CD4-positive, alpha-beta T cell treated with Interleukin-15 for 1 hour (primary cell): ENCODE measurements at regions not wholly inside any gene's neighbourhood (a gene's known extent, or its start where the extent isn't known, plus 50 kb on each side); places are given as distances from the start of the nearest gene placed in this dataset.
"Not testable (repeated sequence)": the region's sequence is repeated elsewhere in the genome, so short reads cannot be mapped to it uniquely, and the experiment has no call there.

Experiments used
- DNase-seq: peaks from one replicate; pipeline ENCODE4 v3.0.0-alpha.2; 2020

DNA sequence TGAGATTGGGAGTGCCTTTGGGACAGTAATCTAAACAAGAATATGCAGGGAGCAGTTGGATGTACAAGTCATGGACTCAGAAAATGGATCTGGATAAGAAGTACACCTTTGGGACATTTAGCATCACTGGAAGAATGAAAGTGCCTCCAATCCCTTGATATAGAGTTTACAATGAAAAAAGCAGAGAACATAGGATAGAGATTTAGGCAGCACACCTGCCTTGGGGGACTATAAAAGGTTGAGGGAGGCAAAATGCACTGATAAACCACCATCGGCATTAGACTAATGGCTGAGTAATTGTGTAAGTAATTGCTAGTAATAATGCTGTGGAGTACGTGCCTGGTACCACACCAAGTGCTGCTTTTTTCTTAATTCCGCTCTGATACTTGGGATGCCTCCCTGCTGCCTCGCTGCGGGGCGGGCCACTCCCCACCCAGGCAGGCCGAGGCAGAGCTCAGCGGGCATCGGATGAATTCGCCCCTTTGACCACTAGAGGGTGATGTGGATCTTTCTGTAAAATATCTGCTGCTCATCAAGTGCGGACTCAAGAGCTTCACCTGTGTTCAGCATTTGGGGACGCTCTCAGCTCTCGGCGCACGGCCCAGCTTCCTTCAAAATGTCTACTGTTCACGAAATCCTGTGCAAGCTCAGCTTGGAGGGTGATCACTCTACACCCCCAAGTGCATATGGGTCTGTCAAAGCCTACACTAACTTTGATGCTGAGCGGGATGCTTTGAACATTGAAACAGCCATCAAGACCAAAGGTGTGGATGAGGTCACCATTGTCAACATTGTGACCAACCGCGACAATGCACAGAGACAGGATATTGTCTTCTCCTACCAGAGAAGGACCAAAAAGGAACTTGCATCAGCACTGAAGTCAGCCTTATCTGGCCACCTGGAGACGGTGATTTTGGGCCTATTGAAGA, 99.9 kb downstream of the ANKRD18B start:
- peak; percentile 65 for DNase-seq

DNA sequence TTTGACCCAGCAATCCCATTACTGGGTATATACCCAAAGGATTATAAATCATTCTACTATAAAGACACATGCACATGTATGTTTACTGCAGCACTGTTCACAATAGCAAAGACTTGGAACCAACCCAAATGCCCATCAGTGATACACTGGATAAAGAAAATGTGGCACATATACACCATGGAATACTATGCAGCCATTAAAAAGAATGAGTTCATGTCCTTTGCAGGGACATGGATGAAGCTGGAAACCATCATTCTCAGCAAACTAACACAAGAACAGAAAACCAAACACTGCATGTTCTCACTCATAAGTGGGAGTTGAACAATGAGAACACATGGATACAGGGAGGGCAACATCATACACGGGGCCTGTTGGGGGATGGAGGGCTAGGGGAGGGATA, 104.3 kb downstream of the ANKRD18B start:
- DNase-seq = not testable (repeated sequence)

DNA sequence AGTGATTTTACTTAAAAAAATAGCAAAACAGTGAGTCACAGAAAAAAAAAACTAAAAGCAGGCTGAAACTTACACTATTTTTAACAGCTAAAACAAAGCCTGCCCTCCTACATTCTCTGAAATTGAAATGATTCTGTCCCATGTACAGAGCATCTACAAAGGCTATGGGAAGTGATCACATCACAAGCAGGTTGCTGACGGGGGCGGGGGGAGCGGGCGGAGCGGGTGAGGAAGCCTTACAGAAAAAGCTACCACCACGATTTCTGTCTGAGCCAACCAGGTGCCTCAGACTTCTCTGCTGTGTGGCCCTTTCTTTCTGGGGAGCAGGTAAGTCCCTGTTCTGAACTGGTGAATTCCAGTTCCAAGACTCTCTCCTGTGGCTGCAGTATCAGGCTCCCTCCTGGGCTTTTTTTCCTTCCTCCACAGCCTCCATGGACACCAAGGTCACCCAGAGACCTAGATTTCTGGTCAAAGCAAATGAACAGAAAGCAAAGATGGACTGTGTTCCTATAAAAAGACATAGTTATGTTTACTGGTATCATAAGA, 104.9 kb downstream of the ANKRD18B start:
- DNase-seq = no peak

DNA sequence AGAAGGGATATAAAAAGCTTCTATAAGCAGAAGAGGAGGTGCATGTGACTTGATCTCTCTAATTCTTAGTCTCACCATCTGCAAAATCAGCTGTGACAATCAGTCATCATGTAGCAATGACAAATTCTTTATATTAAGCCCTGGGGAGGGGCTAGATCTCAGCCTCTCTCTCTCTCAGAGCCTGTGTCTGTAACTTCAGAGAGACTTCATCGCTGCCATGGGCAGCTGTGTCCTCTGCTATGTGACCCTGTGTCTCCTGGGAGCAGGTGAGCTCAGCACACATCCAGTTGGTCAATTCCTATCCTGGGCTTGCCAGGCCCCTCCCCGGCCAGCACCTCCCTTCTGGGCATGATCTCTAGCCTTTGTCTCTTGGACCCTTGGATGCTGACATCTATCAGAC, 109.6 kb downstream of the ANKRD18B start:
- no peak for DNase-seq

DNA sequence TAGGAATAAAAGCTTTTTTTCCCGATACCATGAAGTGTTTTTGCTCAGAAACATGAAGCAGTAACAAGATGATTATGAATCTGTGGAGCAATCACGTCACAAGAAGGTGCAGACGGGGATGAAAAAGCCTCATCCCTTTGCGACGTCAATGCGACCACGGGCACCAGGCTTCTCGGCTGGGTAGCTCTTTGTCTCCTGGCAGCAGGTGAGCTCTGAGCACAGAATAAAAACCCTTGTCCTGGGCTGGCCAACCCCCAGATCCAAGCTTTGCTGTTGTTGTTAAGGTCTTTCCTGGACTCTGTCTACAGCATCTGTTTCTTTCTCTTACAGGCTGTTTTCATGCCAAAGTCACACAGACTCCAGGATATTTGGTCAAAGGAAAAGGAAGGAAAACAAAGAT, 113.8 kb downstream of the ANKRD18B start:
- no peak for DNase-seq

DNA sequence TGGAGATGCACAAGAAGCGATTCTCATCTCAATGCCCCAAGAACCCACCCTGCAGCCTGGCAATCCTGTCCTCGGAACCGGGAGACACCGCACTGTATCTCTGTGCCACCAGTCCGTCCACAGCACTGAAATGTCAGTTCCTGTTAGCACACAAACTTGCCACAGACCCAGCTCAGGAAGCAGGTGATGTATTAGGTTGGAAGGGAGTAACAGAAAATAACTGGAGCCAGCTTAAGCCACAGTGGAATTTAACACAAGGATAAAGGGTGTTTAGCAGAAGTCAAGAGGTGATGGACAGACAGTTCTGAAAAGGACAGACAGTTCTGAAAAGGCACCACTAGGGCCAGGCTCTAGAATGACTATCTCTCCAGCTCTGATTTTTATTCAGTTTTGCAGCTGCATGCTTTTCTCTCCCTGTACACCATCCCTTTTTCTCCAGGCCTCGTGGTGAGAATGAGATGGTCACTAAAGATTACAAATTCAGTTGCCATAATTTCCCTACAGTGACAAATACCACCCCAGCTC, 114.4 kb downstream of the ANKRD18B start:
- no peak for DNase-seq

DNA sequence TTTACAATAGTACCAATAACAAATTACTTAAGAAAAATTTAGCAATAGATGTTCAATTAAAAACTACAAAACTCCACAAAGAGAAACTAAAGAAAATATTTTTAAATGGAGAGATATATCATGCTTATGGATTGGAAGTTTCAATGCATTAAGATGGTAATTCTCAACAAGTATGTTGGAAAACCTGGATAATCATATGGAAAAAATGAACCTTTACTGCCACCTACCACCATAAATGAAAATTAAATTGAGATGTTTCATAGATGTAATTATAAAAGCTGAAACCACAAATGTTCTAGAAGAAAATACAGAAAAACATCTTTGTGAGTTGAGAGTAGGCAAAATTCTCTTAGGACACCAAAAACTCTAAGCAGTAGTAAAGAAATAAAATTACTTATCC, 121.7 kb downstream of the ANKRD18B start:
- DNase-seq = no peak

DNA sequence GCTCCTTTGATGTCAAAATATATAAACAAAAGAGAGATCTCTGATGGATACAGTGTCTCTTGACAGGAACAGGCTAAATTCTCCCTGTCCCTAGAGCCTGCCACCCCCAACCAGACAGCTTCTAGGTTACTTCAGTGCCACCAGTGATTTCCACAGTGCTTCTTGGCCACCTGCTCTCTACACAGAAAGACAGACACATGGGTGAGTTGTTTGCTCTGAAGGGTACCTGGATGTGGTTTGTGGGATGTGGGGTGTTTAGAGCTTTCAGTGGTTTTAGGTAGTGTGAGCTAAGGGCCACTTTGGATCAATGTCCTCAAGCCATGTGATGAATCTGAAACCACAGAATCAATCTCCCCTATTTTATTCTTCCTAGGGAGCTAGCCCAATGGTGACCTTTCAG, 125.4 kb downstream of the ANKRD18B start:
- no peak for DNase-seq

DNA sequence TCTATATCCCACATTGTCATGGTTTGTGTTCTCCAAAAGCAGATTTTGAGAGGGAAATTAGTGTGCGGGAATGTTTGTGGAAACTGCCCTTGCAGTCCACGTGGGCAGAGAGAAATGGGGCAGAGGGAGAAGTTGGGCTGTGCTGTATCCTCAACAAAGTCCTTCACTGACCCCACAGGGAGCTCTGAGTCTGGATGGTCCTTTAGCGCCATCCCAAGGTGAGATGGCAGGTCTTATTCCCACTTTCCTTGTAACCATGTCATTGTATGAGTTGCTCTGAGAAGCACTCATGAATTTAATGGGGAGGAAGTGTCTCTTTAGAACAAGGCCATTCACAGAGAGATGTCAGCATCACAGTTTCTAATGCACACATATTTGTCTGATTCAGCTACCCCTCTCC, 127.1 kb downstream of the ANKRD18B start:
- DNase-seq = no peak

DNA sequence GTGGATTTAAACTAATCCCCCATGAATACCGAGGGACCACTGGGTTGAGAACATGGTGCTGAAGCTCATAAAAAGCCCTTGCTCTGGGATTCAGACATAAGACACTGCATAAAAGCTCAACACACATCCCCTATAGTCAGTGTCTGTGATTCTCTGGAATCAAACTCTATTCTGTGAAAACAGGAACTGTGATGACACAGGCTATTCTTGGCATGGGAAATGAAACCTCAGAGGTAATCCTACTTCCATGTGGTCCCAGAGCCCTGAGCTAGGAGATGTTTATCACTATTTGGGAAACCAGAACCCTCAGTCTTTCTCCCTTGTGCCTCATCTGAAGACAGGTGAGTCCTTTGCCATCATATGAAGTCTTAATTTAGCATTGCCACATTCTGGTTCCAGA, 135.4 kb upstream of the PRSS3 start:
- no peak for DNase-seq

DNA sequence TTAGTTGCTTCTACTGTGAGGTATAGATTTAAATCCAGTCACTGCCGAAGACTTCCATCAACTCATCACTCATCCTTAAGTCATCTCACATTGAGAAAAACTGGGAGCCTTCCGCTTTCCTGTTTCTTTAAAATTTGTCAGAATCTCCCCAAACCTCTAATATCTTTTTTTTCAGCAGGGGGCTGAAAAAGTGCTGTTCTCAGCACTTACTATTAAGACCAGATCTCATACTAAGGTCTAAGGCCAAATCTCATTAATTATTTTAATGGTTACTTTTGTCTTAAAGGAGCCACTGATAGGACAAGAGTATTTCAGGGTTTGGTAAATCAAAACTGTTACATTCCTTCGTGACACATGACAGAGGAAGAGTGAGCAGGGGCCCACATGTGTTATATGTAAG, 134.6 kb upstream of the PRSS3 start:
- no peak for DNase-seq

DNA sequence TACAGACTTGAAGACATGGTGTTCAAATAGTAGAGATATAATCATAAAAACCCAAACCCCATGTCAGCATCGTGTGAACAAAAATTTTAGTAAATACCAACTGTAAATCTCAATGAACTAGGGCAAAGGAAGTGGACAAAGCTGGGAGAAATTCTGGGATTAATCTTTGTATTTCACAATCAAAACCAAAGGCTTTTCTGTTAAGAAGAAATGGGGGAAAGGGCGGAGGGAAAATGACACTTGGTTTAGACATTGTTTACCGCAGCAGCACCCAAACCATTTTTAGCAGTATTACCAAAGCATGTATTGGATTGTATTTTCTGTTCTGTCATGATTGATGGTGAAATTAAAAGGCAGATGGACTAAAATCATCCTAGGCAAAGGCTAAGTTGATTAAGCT, 134.2 kb upstream of the PRSS3 start:
- no peak for DNase-seq

DNA sequence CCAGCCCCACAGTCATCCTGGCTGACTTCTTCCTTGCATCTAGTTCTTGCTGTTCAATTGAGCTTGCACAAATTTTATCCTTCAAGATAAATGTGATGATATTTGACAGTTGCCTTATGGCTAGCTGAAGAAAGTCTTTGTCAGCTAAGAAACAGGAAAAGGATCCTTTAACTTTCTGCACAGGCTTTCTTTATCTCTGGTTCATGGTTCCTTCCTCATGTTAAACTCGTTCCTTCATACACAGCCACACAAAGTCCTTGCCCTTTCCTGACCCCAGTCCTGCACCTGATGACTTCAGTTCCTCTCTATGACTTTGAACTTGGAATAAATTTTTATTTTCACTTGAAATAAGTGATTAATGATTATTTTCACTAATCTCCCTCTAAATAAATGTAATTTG, 132.5 kb upstream of the PRSS3 start:
- DNase-seq = no peak

DNA sequence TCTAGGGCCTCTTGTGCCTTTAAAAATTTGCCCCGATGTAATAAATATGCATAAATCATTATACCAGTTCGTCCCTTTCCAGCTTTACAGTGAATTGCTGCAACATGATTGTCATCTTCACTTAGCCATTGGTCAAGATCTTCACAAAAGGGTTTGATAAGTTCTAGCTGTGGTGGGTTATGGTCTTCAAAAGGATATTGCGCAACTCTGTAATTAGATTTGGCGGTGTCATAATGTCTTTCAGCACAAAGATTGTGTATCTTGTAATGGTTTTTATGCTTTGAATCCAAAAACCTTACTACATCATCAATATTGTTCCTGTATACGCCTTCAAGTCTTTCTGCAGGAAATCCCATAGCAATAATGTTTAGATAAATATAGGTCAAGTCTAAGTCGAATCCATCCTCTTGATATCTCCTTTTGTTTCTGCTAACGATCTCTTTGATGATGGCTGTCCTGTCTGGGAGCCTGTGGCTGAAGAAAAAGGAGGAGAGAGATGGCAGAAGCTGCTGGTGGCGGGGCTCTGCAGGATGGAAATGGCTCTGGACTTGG, 119.1 kb upstream of the PRSS3 start:
- not testable (repeated sequence) for DNase-seq

DNA sequence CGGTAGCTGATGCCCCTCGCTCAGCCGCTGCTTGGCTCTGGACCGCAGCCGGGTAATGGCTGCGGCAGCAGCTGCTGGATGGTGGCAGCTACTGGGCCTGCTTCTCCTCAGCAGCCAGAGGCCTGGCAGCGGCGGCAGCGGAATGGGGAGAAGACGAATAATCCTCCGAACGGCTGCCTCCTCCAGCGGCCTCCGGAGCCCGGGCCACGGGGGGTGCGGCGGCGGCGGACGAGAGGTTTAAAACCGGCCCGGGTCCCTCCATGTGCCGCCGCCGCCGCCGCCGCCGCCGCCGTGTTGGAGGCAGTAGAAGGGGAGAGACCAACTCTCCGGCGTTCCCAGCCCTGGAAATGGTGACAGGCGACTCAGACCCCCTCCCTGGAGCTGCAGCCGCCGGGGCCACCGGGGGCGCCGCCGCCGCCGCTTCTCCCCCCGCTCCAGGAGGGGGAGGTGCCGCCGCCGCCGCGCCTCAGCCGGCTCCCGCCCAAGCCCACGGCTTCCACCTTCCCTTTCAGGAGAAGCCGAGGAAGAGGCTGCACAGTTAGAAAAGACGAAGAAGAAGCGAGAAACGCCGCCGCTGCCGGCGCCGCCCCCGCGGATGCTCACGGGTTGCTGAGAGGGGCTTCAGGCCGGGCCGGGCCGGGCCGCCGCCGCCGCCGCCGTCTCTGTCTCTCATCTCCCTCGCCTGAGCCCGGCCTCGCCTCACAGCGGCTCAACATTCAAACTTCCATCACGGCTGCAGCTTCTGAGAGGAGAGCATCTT, 118.4 kb upstream of the PRSS3 start:
- DNase-seq = no peak

DNA sequence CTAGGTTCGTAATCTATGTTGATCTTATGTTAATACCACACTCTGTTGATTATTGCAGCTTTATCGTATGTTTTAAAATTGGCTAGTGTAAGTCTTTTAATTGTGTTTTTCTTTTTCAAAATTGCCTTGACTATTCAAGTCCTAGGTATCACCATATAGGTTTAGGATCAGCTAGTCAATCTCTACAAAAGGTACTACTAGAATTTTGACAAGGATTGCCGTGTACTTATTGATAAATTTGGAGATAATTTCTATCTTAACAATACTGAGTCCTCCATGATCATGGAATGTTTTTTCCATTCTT, 117.9 kb upstream of the PRSS3 start:
- DNase-seq = no peak

DNA sequence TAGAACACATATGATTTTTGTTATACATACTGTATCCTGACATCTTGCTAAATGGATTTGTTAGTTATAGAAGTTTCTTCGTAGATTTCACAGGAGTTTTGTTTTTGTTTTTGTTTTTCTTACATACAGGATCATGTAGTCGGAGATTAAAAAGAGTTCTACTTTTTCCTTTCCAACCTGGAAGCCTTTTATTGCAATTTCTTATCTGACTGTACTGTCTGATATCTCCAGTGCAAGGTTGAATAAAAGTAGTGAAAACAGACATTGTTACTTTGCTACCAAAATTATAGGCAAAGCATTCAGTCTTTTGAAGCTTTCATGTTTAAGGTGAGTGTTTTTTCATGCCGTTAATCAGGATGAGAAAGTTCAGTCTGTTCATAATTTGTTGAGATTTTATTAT, 117.4 kb upstream of the PRSS3 start:
- DNase-seq = no peak

DNA sequence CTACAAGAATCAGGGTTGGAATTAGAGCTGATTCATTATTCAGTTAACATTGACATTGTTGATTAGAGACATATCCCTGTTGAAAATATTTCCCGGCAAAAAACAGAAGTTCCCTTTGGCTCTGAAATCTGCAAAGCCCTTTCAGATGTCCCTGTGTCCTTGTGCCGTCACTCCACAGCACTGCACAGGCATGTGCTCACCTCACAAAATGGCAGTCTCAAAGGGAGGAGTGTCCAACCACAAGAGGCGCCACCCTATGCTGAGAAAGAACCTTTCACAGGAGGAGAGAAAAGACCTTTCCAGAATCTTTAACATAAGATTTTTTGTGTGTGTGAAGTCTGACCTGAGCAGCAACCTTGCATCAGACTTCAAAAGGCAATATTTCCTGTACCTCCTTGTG, 112.8 kb upstream of the PRSS3 start:
- DNase-seq = no peak

DNA sequence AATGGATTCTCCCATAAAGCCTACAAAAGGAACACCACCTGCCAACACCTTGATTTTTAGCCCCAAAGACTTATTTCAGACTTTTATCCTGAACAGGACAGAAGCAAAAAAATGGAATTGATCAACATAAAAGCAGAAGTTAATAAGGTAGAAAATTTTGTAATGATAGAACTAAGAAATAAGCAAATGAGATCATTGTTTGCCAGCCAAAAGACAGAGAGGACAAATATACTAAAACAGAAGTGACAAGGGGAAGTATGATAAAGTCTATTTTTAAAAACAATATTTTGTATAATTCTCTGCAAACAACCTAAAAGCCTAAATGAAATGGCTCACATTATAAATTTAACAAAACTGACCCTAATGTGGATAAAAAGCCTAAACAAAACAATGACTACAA, 110.5 kb upstream of the PRSS3 start:
- no peak for DNase-seq

DNA sequence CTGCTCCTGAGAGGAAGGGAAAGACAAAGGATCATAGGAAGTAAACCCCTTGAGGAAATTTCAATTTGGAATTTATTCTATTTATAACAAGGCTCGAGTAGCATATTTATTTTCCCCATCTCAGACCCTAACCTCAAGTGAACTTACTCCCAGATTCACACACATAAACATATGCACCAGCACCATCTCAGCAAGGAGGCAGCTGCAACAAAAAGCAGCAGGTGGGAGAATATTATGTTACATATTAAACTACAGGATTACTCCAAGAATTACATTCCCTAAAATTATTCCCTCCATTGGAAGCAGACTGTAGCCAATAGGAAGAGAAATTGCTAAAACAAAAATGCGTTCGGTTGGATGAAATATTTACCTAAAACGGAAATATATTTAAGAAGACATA, 108.4 kb upstream of the PRSS3 start:
- DNase-seq = no peak

DNA sequence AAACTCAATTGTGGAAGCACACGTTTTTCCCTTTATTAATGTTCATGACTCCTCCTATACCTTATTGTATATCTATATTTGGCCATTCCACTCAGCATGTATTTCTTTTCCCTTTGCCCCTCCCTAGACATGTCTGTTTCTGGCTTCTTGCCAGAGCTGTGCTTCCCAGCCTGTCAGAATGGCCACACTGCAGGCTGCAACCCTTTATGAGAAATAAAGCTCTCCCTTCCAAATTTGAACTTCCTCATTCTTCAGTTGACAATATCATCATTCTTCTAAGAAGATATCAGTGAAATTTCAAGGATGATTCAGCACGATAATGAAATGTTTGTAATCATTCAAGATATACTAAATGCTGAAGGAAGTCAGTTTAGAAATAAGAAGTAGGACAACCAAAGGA, 107.6 kb upstream of the PRSS3 start:
- DNase-seq = no peak

DNA sequence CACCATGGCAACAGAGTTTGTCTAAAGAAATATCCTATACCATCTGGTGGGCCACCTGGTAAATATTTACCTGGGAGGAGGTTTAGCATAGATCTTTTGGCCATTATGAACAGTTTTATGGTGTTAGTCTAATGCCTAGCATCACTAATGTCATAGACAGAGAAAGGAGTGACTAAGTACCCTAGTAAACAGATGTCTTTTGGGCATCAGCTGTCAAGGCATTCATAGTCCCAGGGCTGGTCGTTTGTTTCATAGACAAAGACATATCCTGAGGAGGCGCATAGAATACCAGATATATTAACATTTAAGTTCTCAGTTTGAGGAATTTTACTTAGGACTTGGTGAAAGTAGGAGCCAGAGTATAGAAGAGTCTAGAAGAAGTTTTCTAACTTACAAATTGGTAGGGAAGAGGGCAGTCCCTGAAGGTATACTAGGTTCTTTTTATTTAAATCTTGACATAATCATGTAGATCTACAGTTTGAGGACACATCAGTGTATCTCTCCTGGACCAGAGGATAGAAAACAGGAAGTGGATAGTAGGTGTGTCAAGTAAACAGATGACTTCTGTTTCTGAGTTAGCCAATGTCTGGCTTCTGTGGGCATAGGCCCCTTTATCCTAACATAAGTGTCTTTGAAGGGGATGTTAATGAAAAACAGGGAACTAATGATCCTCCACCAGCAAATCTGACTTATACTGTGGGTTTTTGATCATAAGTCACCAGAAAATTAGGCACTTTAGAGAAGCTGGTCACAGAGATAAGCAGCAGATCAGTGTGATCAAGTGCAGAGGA, 105.0 kb upstream of the PRSS3 start:
- no peak for DNase-seq

DNA sequence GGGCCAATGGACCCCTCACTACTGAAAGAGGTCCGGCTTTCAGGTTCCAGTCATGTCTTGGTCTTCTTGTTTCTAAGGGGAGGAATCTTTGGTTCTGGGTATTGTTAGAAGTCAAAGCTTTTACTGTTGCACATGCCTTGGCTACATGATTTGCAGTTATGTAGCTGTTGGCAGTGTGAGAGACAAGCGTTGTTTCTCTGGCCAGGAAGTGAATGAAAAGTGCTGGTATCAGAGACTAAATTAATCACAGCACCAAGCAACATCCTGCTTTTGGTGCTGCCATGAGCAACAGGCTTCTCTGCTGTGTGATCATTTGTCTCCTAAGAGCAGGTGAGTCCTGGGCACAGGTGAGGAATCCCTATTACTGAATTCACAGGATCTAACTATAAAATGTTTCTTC, 100.1 kb upstream of the PRSS3 start:
- DNase-seq = no peak
